NCI-H526 (cell line): ENCODE measurements at regions not wholly inside any gene's neighbourhood (a gene's known extent, or its start where the extent isn't known, plus 50 kb on each side); places are given as distances from the start of the nearest gene placed in this dataset.
A peak's percentile ranks its signal among the peaks of the same experiment; 100 is the strongest.
"Not testable (repeated sequence)": the region's sequence is repeated elsewhere in the genome, so short reads cannot be mapped to it uniquely, and the experiment has no call there.

Experiments used
- DNase-seq, 2 experiments: peaks; one replicate each; lab custom pipeline; 2025; lab: John Stamatoyannopoulos, UW

- DNase-seq, result not testable (repeated sequence)
Observed at GRCh38 chr12:23253910-23254309, 628.9 kb downstream of the ETNK1 start.

DNA sequence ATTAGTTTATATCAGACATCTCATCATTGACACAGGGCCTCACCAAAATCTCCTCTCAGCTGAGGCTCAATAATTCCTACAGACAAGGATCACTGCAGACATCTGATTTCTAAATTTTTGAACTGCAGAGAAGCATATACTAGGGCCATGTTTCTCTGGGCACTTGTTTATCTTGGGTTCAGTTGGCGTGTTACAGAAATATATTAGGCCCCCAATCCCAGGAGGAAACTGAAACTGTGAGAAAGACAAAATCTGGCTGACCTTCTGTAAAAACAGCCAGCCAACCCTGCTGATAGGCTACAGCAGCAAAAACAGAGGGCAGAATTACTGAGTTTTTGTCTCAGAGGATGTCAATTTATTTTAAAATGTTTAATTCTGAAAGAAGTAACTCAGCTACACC lies 634.6 kb downstream of the ETNK1 start:
- DNase-seq, result no peak

- DNase-seq, result no peak
Observed at GRCh38 chr12:23262670-23263069, 637.7 kb downstream of the ETNK1 start.

DNA sequence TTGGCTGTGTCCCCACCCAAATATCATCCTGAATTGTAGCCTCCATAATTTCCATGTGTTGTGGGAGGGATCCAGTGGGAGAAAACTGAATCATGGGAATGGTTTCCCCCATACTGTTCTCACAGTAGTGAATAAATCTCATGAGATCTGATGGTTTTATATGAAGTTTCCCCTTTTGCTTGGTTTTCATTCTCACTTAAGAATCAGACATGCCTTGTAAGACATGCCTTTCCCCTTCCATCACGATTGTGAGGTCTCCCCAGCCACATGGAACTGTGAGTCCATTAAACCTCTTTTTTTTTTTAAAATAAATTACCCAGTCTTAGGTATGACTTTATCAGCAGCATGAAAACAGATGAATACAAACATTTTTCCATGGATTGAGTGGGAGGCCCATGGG lies 652.9 kb downstream of the ETNK1 start:
- no peak for DNase-seq

DNA sequence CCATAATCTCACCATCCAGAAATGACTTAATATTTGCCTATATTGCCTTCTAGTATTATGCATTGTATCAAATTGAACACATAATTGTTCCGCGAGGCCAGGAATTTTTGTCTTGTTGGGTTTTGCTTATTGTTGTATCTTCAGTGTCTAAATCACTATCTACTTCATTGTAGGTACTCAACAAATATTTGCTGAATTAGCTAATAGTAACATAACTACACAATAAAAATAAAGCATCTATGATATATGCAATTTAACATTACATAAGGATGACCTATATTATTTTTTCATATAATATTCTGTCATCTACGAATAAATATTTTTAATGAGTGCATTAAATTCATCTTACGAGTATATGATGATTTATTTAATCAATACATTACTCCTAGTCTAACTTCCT lies 656.3 kb downstream of the ETNK1 start:
- DNase-seq, result no peak

DNA sequence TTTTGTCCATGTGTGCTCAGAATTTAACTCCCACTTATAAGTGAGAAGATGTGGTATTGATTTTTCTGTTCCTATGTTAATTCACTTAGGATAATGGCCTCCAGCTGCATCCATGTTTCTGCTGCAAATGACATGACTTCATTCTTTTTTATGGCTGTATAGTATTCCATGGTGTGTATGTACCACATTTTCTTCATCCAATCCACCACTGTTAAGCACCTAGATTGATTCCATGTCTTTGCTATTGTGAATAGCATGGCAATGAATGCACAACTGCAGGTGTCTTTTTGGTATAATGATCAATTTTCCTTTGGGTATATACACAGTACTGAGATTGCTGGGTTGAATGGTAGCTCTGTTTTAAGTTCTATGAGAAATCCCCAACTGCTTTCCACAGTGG lies 657.7 kb downstream of the ETNK1 start:
- no peak for DNase-seq

- not testable (repeated sequence) for DNase-seq
Observed at GRCh38 chr12:23285764-23286530, 661.0 kb downstream of the ETNK1 start.

DNA sequence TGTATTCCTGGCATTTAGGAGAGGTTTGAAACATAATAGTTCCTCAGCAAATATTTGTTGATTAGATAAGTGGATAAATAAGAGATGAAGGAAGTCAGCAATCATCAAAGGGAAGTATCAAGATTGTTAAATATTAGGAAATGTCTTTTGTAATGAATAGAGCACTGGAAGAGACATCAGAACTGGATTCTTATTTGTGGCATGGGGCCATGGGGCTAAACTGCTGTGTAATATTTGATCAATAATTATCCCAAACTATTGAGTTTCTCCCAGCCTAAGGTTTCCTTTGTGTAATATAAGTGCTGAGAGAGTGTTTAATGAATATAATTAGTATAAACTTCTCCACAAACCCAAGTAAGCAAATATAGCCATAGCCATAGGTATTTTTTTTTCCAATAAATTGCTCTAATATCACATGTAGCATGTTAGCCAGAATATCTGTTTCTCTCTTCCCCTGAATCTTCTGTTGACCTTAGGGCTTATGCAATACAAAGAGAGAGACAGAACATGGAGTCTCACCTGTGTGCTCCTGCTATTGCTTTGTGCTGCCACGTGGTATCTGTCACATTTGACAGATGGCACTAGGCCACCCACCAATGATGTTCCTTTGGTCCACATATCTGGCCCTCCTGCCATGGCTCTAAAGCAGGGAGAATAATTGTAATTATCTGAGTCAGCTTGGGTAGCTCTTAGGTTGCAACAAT lies 658.7 kb downstream of the SOX5 start:
- DNase-seq, result no peak

DNA sequence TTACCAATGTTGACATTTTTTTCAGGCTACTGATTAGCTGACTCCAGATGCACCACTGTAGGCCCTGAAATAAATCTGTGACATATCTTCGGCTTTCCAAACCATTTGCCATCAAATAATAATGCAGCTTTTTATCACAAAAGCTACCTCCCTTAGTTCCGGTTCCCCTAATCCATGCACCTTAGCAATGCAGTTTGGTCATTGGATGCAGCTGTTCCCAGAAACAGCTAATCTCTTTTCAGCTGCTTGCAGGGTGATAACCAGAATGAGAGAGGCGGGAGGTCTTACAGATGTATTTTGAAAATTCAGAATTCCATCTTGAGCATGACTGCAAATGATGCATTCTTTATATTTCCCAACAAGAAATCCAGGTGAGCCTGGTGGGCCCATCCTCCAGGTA lies 646.2 kb downstream of the SOX5 start:
- no peak for DNase-seq

GRCh38 chr12:23303821-23304220 lies 645.6 kb downstream of the SOX5 start:
- DNase-seq, result no peak

DNA sequence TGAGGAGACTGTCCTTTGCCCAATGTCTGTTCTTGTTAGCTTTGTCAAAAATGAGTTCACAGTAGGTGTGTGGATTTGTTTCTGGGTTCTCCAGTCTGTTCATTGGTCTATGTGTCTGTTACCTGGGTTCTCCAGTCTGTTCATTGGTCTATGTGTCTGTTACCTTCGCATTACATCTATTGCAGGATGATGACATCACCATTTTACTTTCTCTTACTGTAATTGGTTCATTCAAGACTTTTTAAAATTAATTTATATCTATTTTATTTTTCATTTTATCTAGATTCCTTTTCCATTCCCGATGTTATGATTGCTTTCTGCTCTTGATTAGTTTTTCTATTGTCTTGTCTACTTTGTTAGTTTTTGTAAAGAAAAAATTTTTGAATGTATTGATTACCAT lies 615.5 kb downstream of the SOX5 start:
- DNase-seq, result no peak

- no peak for DNase-seq
Observed at GRCh38 chr12:23335593-23335992, 613.9 kb downstream of the SOX5 start.

DNA sequence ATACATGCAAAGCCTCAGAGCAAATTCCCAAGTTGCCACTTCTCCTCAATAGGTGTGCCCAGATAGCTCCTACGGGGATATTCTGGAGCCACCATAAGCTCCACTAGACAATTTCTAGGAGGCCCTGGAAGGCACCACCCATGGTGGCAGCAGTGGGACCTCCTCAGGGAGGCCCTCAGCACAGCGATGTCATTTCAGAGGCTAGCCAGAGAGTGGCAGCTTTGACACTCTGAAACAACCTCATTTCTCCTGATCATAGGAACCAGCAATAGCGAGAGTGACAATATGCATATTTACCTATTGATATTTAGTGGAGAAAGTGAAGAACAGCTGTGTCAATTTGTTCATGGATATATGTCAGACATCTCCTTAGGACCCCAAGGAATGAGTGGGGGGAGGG lies 612.3 kb downstream of the SOX5 start:
- no peak for DNase-seq

- DNase-seq, result no peak
Observed at GRCh38 chr12:23340351-23340750, 609.1 kb downstream of the SOX5 start.

DNA sequence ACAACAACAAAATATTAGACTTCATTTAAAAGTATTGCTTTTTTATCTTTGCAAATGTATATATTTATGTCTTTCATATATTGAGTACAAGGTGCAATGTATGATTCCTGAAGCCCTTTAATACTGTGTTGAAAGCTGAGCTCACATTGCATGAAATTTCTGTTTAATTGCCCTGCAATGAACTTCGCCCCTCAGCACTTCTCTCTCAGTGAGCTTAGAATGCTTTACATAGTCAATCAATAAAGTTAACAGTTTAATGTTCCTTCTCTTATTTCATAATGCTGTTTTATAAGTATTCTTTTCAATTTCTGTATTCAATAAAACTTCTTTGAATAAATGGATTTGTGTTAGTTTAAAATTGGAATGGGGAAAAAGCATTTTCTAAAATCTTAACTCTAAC lies 607.1 kb downstream of the SOX5 start:
- DNase-seq, result no peak

DNA sequence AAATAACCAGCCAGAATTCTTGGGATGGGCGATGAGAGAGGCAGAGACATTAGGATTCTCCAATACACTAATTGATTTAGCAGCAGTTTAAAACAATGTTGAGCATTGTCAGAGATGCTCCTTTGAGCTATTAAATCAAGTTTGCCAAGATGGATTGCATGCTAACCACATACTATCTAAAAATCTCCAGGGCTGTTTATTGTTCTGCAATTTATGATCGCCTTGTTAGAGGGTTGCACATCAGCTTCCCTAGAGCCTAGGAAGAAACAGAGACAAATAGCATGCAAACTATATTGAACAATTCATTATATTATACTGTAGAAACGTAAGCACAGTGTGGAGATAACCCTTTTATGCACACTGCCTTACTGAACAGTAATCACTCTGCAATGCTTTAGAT lies 599.9 kb downstream of the SOX5 start:
- DNase-seq, result peak; percentile 53 to 57

DNA sequence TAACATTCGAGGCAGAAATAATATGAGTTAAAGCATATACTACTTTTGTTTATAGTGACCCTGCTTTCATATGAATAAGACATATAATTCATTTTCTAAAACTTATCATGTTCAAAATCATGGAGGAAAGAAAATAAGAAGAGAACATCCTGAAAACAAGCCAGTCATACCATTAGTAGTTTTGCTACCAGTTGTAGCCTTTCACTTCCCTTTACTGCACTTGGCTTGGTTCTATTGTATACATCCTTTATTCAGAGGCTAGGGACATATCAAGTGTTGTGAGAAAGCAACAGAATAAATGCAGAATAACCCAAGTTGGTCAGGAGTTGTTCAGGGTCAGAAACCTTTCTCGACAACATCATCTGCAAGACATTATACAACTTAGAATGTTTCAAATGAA lies 598.7 kb downstream of the SOX5 start:
- DNase-seq, result no peak

GRCh38 chr12:23352670-23353069 lies 596.8 kb downstream of the SOX5 start:
- no peak for DNase-seq

GRCh38 chr12:23354800-23355199 lies 594.7 kb downstream of the SOX5 start:
- DNase-seq, result no peak

GRCh38 chr12:23356440-23356839 lies 593.0 kb downstream of the SOX5 start:
- DNase-seq, result no peak

DNA sequence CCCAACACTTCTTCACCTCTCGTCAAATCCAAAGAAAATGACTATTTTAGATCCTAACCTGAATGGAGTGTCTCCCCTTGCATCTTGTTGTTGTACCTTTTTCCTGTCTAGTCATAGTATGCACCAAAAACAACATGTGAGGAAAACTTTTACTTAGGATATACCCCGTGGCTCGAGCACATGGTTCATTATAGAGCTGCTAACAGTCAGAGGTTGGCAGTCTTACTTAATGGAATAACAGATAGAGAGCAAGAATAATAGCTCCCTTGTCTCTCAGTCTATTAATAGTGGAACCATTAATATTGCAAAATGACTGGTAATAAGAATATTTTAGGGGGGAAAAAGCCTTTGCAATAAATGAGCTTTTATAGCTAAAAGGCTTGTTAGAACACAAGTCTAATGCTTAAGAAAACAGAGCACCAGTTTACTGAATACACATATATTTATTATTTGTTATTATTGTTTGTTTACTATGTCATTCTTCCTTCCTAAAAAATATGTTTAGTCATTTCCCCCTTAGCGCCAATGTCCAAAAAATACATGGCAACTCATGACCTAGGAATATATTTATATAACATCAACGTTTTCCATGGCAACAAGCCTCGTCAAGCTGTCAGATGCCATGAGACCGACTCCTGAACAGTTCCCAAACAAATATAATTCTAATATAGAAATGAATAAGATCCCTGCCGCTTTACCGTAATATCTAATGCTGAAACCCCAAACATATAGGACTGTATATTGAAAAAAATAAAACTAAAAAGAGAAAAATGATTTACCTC lies 592.4 kb downstream of the SOX5 start:
- DNase-seq, result no peak

DNA sequence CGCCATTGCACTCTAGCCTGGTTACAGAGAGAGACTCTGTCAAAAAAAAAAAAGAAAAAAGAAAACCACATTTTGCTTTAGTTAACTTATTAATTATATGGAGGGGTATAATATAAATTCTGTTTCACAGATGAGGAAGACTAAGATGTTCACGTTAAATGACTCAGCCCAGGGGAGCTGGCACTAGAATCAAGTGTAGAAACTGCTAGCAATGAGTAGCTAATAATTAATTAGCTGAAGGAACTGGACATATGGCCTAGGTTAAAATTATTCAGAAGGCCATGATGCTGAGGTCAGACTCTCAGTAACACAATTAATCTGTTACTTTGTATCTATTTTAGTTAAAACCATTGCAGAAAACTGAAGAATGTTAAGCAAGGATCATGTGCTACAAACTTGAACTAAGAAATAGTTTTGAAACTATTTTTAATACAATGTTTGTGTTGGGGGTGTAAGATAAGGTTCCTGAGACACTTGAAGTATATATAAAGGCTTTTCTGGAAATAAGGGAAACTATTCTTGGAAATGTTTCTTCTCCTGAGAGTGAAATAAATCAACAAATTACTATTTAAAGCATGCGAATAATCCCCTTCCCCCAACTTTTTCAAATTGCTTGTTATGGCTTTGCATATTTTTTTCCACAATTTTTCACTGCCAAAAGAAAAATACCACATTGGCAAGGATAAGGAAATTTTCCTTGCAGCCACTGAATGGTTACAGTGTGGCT lies 589.3 kb downstream of the SOX5 start:
- no peak for DNase-seq
